ENCODE measurements at regions not wholly inside any gene's neighbourhood (a gene's known extent, or its start where the extent isn't known, plus 50 kb on each side); places are given as distances from the start of the nearest gene placed in this dataset.

GRCh38 chr5:74991522-74991921, 60.8 kb downstream of the GCNT4 start:
- Histone ChIP-seq H3K9me3 (peaks cover 7% of the 10 kb centered on the region), H3K4me1 (no peaks in the 10 kb centered on the region), H3K36me3 (ENCODE audit: insufficient read depth in 1 of 2, low read depth in 1 of 2) (no peaks in the 10 kb centered on the region), H3K4me3 (no peak overlapping the region), H3K27ac (no peak overlapping the region), H3K27me3 (ENCODE audit: insufficient read depth in 3 of 3, low read length in 2 of 3) (no peaks in the 10 kb centered on the region)
- TF ChIP-seq, protein P1, sequence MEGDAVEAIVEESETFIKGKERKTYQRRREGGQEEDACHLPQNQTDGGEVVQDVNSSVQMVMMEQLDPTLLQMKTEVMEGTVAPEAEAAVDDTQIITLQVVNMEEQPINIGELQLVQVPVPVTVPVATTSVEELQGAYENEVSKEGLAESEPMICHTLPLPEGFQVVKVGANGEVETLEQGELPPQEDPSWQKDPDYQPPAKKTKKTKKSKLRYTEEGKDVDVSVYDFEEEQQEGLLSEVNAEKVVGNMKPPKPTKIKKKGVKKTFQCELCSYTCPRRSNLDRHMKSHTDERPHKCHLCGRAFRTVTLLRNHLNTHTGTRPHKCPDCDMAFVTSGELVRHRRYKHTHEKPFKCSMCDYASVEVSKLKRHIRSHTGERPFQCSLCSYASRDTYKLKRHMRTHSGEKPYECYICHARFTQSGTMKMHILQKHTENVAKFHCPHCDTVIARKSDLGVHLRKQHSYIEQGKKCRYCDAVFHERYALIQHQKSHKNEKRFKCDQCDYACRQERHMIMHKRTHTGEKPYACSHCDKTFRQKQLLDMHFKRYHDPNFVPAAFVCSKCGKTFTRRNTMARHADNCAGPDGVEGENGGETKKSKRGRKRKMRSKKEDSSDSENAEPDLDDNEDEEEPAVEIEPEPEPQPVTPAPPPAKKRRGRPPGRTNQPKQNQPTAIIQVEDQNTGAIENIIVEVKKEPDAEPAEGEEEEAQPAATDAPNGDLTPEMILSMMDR (IDR thresholded peaks at IDR 0.05) = no peak
- ATAC-seq (no peak), DNase-seq (no peak)
- 69 to 78% (median 73%) methylated on average over 2 of the region's 2 CpGs for WGBS, 3 donors
- intact Hi-C loops (cut with DNase I) = no loop called here

DNA sequence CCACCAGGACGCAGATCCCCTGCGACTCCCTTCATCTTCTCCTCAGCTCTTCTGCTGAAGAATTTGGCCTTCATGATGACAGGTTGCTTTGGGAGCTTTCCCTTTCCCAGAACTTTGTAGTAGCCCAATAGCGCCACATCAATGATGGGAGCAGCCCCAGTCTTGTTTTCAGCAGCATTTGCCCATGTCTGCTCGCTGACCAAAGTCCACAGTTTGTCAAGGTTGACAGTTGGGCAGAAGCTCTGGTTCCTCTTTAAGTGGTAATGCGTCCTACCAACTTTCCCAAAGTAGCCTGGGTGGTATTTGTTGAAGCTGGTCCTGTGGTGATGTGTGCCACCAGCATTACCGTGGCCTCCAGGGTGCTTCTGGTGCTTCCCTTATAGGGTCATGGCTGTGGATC, 62.2 kb downstream of the GCNT4 start:
- H3K36me3 ChIP-seq (ENCODE audit: insufficient read depth in 1 of 2, low read depth in 1 of 2) = no peaks in the 10 kb centered on the region
- H3K4me3 ChIP-seq = no peak overlapping the region
- DNase-seq (no peak), ATAC-seq (no peak)
- 87 to 93% (median 89%) methylated on average over 6 of the region's 6 CpGs for WGBS, 3 donors
- TF ChIP-seq, protein P1 (IDR thresholded peaks at IDR 0.05) = no peak
- H3K27me3 ChIP-seq (ENCODE audit: insufficient read depth in 3 of 3, low read length in 2 of 3) = no peaks in the 10 kb centered on the region
- no peaks in the 10 kb centered on the region for H3K4me1 ChIP-seq
- peaks cover 7% of the 10 kb centered on the region for H3K9me3 ChIP-seq
- H3K27ac ChIP-seq = no peak overlapping the region
- intact Hi-C loops (cut with DNase I) = no loop called here

DNA sequence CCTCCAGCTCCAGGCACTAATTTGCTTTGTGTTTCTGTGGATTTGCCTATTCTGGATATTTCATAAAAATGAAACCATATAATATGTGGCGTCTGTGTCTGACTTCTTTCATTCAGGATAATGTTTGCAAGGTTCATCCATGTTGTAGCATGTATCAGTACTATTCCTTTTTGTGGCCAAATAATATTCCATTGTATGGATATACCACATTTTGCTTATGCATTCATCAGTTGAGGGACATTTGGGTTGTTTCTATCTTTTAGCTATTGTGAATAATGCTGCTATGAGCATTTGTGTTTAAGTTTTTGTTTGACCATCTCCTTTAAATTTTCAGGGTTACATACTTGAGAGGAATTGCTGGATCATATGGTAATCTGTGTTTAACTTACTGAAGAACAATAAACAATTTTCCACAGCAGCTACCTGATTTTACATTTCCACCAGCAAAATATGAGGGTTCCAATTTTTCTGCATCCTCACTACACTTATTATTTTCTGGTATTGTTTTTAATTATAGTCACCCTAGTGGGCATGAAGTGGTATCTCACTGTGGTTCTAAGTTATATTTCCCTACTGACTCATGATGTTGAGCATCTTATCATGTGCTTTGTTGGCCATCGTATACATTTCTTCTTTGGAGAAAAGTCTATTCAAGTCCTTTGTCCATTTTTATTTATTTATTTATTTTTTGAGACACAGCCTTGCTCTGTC, 63.9 kb downstream of the GCNT4 start:
- no peaks in the 10 kb centered on the region for H3K4me1 ChIP-seq
- 93 to 98% (median 96%) methylated on average over 2 of the region's 2 CpGs for WGBS, 3 donors
- H3K27ac ChIP-seq = no peak overlapping the region
- no peak overlapping the region for H3K4me3 ChIP-seq
- no peaks in the 10 kb centered on the region for H3K36me3 ChIP-seq (ENCODE audit: insufficient read depth in 1 of 2, low read depth in 1 of 2)
- intact Hi-C loops (cut with DNase I) = no loop called here
- no peaks in the 10 kb centered on the region for H3K27me3 ChIP-seq (ENCODE audit: insufficient read depth in 3 of 3, low read length in 2 of 3)
- DNase-seq (no peak), ATAC-seq (no peak)
- peaks cover 7% of the 10 kb centered on the region for H3K9me3 ChIP-seq
- TF ChIP-seq, protein P1 (IDR thresholded peaks at IDR 0.05) = no peak

DNA sequence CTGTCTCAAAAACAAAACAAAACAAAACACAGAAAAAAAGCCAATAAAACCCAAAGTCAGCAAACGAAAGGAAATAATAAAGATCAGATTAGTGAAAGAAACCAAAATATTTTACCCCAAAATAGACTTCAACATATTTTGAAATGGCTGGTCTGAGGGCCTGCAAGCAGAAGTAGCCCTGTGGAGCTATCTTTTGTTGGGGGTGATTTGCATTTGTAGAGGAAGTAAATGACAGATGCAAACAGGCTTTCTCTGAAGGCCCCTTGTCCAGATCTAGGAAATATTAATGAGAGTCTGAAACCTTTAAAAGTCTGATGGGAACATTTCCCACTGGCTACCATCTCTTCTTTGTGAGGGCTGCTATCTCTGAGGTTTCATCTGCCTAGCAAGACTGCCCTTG, 74.0 kb downstream of the GCNT4 start:
- ATAC-seq = no peak
- TF ChIP-seq, protein P1 (IDR thresholded peaks at IDR 0.05) = no peak
- no peak overlapping the region for H3K27ac ChIP-seq
- H3K27me3 ChIP-seq (ENCODE audit: insufficient read depth in 3 of 3, low read length in 2 of 3) = no peaks in the 10 kb centered on the region
- H3K9me3 ChIP-seq = no peaks in the 10 kb centered on the region
- H3K4me1 ChIP-seq = no peaks in the 10 kb centered on the region
- H3K4me3 ChIP-seq = no peak overlapping the region
- intact Hi-C loops (cut with DNase I) = no loop called here
- DNase-seq = no peak
- no peaks in the 10 kb centered on the region for H3K36me3 ChIP-seq (ENCODE audit: insufficient read depth in 1 of 2, low read depth in 1 of 2)
- WGBS, 3 donors = 72 to 86% (median 81%) methylated on average over 1 of the region's 1 CpG

DNA sequence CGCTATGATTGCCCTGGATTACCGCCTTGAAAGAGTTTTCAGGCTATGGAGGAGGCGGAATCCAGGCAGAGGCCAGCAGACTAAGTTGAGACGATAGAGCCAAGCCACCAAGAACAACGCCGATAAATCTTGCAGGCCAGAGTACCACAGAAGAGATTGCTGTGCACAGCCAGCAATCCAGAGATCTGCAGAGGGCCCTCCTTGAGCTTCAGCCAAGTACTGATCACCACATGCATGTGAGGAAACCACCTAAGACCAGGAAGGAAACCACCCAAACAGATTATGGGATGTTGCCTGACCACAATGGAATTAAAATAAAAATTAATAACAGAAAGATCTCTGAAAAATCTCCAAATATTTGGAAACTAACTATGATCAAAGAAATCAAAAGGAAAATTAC, 74.9 kb downstream of the GCNT4 start:
- Histone ChIP-seq H3K9me3 (no peaks in the 10 kb centered on the region), H3K4me3 (no peak overlapping the region), H3K27ac (no peak overlapping the region), H3K27me3 (ENCODE audit: insufficient read depth in 3 of 3, low read length in 2 of 3) (no peaks in the 10 kb centered on the region), H3K4me1 (no peaks in the 10 kb centered on the region), H3K36me3 (ENCODE audit: insufficient read depth in 1 of 2, low read depth in 1 of 2) (no peaks in the 10 kb centered on the region)
- no peak for ATAC-seq
- intact Hi-C loops (cut with DNase I) = no loop called here
- TF ChIP-seq, protein P1 (IDR thresholded peaks at IDR 0.05) = no peak
- DNase-seq = no peak
- WGBS, 3 donors = 83 to 85% (median 84%) methylated on average over 6 of the region's 6 CpGs
